Endothelial cell of umbilical vein (primary cell): ENCODE measurements at regions not wholly inside any gene's neighbourhood (a gene's known extent, or its start where the extent isn't known, plus 50 kb on each side); places are given as distances from the start of the nearest gene placed in this dataset.

Source experiments
- BruUV-seq: library from RNA; stranded (reverse); fragments of 400-500 nt; replicated peaks from 2 replicates; lab custom pipeline; 2021; lab: Mats Ljungman, UMichigan
- CTCF ChIA-PET: fragments of 300-600, 350-600 bp; sonication (Branson Sonifier 250); formaldehyde crosslinking; loops from one replicate; lab custom pipeline; 2021; ENCODE audit warnings: antibody characterized with exemption, inconsistent platforms; lab: Charles Lee
- POLR2A ChIA-PET: fragments of 300-600, 350-600 bp; sonication (Branson Sonifier 250); formaldehyde crosslinking; loops from one replicate; lab custom pipeline; 2021; ENCODE audit warnings: antibody characterized with exemption, inconsistent platforms; lab: Charles Lee
- DNase-seq: peaks from one replicate; pipeline ENCODE4 v3.0.0-alpha.2; 2011; ENCODE audit warnings: low read depth, low spot score
- FAIRE-seq: peaks from 2 replicates; lab custom pipeline; 2011; peaks lifted over from hg19 to GRCh38; lab: Jason Lieb, UNC
- H2AFZ ChIP-seq: 2 replicates; pipeline ENCODE4 v1.6.0; 2012; ENCODE audit warnings: low read depth, low read length, control low read depth, inconsistent platforms
- H3K27ac ChIP-seq: 2 replicates; pipeline ENCODE4 v1.5.1; 2011; ENCODE audit warnings: low read depth, mild to moderate bottlenecking, control low read depth, low read length, moderate library complexity; ENCODE audit not compliant: insufficient read depth
- H3K27me3 ChIP-seq, 2 experiments: 2 replicates each; pipeline versions ENCODE4 v1.6.0 to v1.6.1; 2011; ENCODE audit warnings: low read length in 2 of 2, mixed read lengths in 1 of 2; ENCODE audit not compliant: control insufficient read depth in 2 of 2, insufficient read depth in 2 of 2
- H3K36me3 ChIP-seq, 2 experiments: 2 replicates in 1 of 2; 3 replicates in 1 of 2; pipeline ENCODE4 v1.5.1; 2011; ENCODE audit warnings: low read length in 2 of 2, mild to moderate bottlenecking in 1 of 2, moderate library complexity in 1 of 2; ENCODE audit not compliant: control insufficient read depth in 2 of 2, insufficient read depth in 2 of 2; ENCODE audit errors: extremely low read depth in 1 of 2
- H3K4me1 ChIP-seq: 3 replicates; pipeline ENCODE4 v1.5.1; 2011; ENCODE audit warnings: mild to moderate bottlenecking, low read length; ENCODE audit not compliant: control insufficient read depth, insufficient read depth; ENCODE audit errors: extremely low read depth
- H3K4me2 ChIP-seq: 2 replicates; pipeline ENCODE4 v1.6.1; 2011; ENCODE audit warnings: low read length, control low read depth, mixed read lengths; ENCODE audit not compliant: insufficient read depth
- H3K4me3 ChIP-seq, 3 experiments: fragments of 200-600 bp in 1 of 3; sonication (generic), shearing (Covaris generic) in 1 of 3; replicated peaks in 1 of 3; 2 replicates each; pipeline ENCODE4 v1.5.1; 2011 to 2016; ENCODE audit warnings: control low read depth in 3 of 3, low read length in 3 of 3, mild to moderate bottlenecking in 2 of 3, inconsistent platforms in 1 of 3, low read depth in 1 of 3, moderate library complexity in 1 of 3; ENCODE audit not compliant: insufficient read depth in 1 of 3
- H3K79me2 ChIP-seq: 2 replicates; pipeline ENCODE4 v1.6.0; 2012; ENCODE audit warnings: low read length, inconsistent platforms; ENCODE audit not compliant: control insufficient read depth, insufficient read depth
- H3K9ac ChIP-seq: replicated peaks from 2 replicates; pipeline ENCODE3; 2011; ENCODE audit warnings: low read length, control low read depth; ENCODE audit not compliant: insufficient read depth; ENCODE audit errors: extremely low read depth
- H3K9me1 ChIP-seq: replicated peaks from 3 replicates; pipeline ENCODE4 v1.6.0; 2011; ENCODE audit warnings: mild to moderate bottlenecking, low read length; ENCODE audit not compliant: control insufficient read depth, insufficient read depth; ENCODE audit errors: extremely low read depth
- H3K9me3 ChIP-seq: replicated peaks from 2 replicates; pipeline ENCODE4 v1.5.1; 2012; ENCODE audit warnings: low read length, inconsistent platforms; ENCODE audit not compliant: control insufficient read depth, insufficient read depth
- H4K20me1 ChIP-seq: replicated peaks from 2 replicates; pipeline ENCODE3; 2011; ENCODE audit warnings: mild to moderate bottlenecking, low read length; ENCODE audit not compliant: control insufficient read depth, insufficient read depth; ENCODE audit errors: extremely low read depth
- EZH2 ChIP-seq: IDR thresholded peaks from 2 replicates; pipeline ENCODE4 v1.6.1; 2012; ENCODE audit warnings: borderline replicate concordance, low read depth, mild to moderate bottlenecking, moderate library complexity, low read length, inconsistent platforms; ENCODE audit not compliant: severe bottlenecking
- FOS ChIP-seq: IDR thresholded peaks from 2 replicates; pipeline ENCODE4 v1.6.1; 2011; ENCODE audit warnings: mild to moderate bottlenecking, low read length, moderate library complexity, borderline replicate concordance; ENCODE audit not compliant: insufficient read depth
- GATA2 ChIP-seq: IDR thresholded peaks from 2 replicates; pipeline ENCODE4 v1.7.0; 2011; ENCODE audit warnings: low read depth, mild to moderate bottlenecking, moderate library complexity, mixed read lengths, low read length; ENCODE audit not compliant: insufficient read length, insufficient read depth
- JUN ChIP-seq: IDR thresholded peaks from 2 replicates; pipeline ENCODE4 v1.6.1; 2011; ENCODE audit warnings: borderline replicate concordance, low read depth; ENCODE audit not compliant: insufficient read length, insufficient read depth
- MAX ChIP-seq: IDR thresholded peaks from 2 replicates; pipeline ENCODE4 v1.6.1; 2011; ENCODE audit not compliant: insufficient read depth, insufficient read length
- MYC ChIP-seq: IDR thresholded peaks from one replicate; pipeline ENCODE4 v1.6.1; 2011; ENCODE audit warnings: mild to moderate bottlenecking, low read depth, low read length
- POLR2A ChIP-seq: IDR thresholded peaks from 2 replicates; pipeline ENCODE4 v1.6.1; 2012; ENCODE audit warnings: low read depth, mild to moderate bottlenecking, control low read depth, low read length
- POLR2AphosphoS5 ChIP-seq: IDR thresholded peaks from 2 replicates; pipeline ENCODE4 v1.6.1; 2012; ENCODE audit warnings: low read depth, mild to moderate bottlenecking, control low read depth, low read length, moderate library complexity; ENCODE audit not compliant: insufficient read depth
- dilution Hi-C: fragments of 300-500 bp; cut with MboI; formaldehyde crosslinking; loops from one replicate; pipeline ENCODE4 v1.15.0; 2019; ENCODE audit warnings: low sequenced_read_pairs; ENCODE audit not compliant: extremely low pct_ligation_motif_present
- intact Hi-C: fragments of 100-400 bp; cut with micrococcal nuclease; formaldehyde crosslinking; loops from one replicate; pipeline ENCODE4 v1.10.0; 2022
- TF ChIP-seq, protein P1 (sequence below), 2 donors: IDR thresholded peaks; 1 replicate in 1 of 2; 2 replicates in 1 of 2; pipeline ENCODE4 v1.5.1; 2011; ENCODE audit warnings: low read length in 2 of 2, mild to moderate bottlenecking in 2 of 2, moderate library complexity in 2 of 2, control low read depth in 1 of 2, inconsistent platforms in 1 of 2, low read depth in 1 of 2; ENCODE audit not compliant: insufficient read depth in 1 of 2; ENCODE audit errors: extremely low read depth in 1 of 2

DNA sequence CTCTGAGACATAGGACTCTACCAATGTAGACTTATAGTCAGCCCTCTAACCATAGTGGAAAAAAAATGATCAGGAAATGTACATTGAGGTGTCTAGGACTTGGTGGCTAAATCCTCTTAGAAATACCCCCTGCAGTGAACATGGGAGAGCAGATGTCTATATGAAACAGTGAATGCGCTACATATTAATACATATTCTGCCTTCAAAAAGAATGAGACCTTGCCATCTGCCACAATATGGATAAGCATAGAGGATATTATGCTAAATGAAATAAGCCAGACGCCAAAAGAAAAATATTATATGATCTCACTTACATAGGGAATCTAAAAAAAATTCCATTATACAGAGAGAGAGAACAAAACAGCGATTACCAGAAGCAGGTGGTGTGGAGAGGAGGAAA is 66.6 kb upstream of the HAO2 start:
- H3K4me3 ChIP-seq, result no peak overlapping the region
- no TSS peak for BruUV-seq
- TF ChIP-seq POLR2A (no peak), FOS (no peak), MYC (no peak), MAX (no peak), GATA2 (no peak), POLR2AphosphoS5 (no peak), JUN (no peak), EZH2 (no peak)
- TF ChIP-seq, protein P1, sequence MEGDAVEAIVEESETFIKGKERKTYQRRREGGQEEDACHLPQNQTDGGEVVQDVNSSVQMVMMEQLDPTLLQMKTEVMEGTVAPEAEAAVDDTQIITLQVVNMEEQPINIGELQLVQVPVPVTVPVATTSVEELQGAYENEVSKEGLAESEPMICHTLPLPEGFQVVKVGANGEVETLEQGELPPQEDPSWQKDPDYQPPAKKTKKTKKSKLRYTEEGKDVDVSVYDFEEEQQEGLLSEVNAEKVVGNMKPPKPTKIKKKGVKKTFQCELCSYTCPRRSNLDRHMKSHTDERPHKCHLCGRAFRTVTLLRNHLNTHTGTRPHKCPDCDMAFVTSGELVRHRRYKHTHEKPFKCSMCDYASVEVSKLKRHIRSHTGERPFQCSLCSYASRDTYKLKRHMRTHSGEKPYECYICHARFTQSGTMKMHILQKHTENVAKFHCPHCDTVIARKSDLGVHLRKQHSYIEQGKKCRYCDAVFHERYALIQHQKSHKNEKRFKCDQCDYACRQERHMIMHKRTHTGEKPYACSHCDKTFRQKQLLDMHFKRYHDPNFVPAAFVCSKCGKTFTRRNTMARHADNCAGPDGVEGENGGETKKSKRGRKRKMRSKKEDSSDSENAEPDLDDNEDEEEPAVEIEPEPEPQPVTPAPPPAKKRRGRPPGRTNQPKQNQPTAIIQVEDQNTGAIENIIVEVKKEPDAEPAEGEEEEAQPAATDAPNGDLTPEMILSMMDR (IDR thresholded peaks at IDR 0.05; ENCODE audit: extremely low read depth in 1 of 2, insufficient read depth in 1 of 2, low read depth in 1 of 2, low read length in 2 of 2), result no peak
- H3K79me2 ChIP-seq, result no peaks in the 10 kb centered on the region
- no peak overlapping the region for H3K4me2 ChIP-seq
- no peak overlapping the region for H2AFZ ChIP-seq
- no peaks in the 10 kb centered on the region for H3K36me3 ChIP-seq
- H4K20me1 ChIP-seq, result no peaks in the 10 kb centered on the region
- peaks cover 3 to 6% of the 10 kb centered on the region in 2 experiments for H3K27me3 ChIP-seq
- intact Hi-C loops (no loop called here), dilution Hi-C loops (no loop called here)
- CTCF ChIA-PET, result interaction anchor here (0.8 to 1.6 kb wide), 2 partner anchors 25 to 27 kb away, joined by 3 to 4 read pairs; no protein-coding TSS in a partner anchor
- no peaks in the 10 kb centered on the region for H3K9me1 ChIP-seq
- no peak for DNase-seq
- H3K27ac ChIP-seq, result no peak overlapping the region
- POLR2A ChIA-PET, result no interaction called here
- no peaks in the 10 kb centered on the region for H3K4me1 ChIP-seq
- FAIRE-seq, result no peak
- H3K9ac ChIP-seq, result no peak overlapping the region
- no peaks in the 10 kb centered on the region for H3K9me3 ChIP-seq
